ENCODE measurements at regions not wholly inside any gene's neighbourhood (a gene's known extent, or its start where the extent isn't known, plus 50 kb on each side); places are given as distances from the start of the nearest gene placed in this dataset.

DNA sequence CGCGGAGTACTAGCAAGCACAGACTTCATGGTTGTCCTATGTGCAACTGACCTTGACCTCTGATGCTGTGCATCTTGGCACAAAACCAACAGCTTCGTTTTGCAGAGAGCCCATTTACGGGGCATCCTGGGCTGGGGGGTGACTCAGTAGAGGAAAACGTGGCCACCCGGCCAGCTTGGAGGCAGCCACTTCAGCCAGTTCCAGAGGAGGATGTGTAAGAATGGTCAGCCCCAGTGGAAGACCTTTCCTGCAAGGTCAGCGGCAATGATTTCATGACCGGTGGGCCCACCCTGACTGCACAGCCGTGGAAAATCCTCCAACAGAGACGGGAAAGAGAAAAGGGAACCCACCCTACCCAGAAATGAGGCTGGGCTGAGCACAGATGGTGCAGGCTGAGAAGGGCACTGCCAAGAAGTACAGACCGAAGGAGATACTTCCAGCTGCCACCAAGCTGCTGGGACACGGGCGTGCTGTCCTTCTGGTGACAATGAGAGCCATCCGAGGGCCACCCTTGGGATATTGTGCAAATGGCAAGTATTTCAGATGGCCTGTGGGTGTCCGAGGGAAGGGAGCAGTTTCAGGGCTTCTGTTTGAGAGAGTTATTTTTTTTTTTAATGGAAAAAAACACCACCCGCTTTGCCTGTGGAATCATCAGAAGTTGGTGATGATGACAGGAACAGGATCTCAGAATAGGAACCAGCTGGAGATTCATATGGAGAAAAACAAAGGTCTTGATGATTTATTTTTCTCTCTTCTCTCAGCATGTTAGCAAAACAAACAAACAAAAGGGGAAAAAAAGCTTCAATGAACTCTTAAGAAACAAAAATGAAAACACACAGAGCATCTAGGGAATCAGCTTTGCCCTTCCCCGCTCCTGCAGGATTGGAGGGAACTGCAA, 120.2 kb upstream of the RFLNA start:
- ChIA-PET POLR2A (no interaction called here), CTCF (no interaction called here)
- H3K27me3 ChIP-seq (ENCODE audit: control insufficient read depth, insufficient read depth, low read length) = no peaks in the 10 kb centered on the region
- no peak for ATAC-seq
- H3K36me3 ChIP-seq (ENCODE audit: control insufficient read depth, insufficient read depth, low read length) = no peaks in the 10 kb centered on the region
- in situ Hi-C loops (cut with HindIII; ENCODE audit: low pct_unique_long_range_greater_than_20kb, low sequenced_read_pairs) = no loop called here
- intact Hi-C loops (cut with micrococcal nuclease; ENCODE audit: unreplicated experiment) = no loop called here
- DNase-seq (ENCODE audit: low read depth, low spot score) = no peak
- H3K9me3 ChIP-seq (ENCODE audit: control insufficient read depth, insufficient read depth, low read depth, low read length) = no peaks in the 10 kb centered on the region
- no peak overlapping the region for H3K4me3 ChIP-seq (ENCODE audit: low read depth in 2 of 2, low read length in 2 of 2)
- no peak overlapping the region for H3K27ac ChIP-seq (ENCODE audit: low read length)
- TF ChIP-seq, protein P1, sequence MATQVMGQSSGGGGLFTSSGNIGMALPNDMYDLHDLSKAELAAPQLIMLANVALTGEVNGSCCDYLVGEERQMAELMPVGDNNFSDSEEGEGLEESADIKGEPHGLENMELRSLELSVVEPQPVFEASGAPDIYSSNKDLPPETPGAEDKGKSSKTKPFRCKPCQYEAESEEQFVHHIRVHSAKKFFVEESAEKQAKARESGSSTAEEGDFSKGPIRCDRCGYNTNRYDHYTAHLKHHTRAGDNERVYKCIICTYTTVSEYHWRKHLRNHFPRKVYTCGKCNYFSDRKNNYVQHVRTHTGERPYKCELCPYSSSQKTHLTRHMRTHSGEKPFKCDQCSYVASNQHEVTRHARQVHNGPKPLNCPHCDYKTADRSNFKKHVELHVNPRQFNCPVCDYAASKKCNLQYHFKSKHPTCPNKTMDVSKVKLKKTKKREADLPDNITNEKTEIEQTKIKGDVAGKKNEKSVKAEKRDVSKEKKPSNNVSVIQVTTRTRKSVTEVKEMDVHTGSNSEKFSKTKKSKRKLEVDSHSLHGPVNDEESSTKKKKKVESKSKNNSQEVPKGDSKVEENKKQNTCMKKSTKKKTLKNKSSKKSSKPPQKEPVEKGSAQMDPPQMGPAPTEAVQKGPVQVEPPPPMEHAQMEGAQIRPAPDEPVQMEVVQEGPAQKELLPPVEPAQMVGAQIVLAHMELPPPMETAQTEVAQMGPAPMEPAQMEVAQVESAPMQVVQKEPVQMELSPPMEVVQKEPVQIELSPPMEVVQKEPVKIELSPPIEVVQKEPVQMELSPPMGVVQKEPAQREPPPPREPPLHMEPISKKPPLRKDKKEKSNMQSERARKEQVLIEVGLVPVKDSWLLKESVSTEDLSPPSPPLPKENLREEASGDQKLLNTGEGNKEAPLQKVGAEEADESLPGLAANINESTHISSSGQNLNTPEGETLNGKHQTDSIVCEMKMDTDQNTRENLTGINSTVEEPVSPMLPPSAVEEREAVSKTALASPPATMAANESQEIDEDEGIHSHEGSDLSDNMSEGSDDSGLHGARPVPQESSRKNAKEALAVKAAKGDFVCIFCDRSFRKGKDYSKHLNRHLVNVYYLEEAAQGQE (IDR thresholded peaks at IDR 0.05; ENCODE audit: insufficient read depth in 1 of 2, low read depth in 2 of 2, low read length in 1 of 2) = no peak
- BruUV-seq (replicated peaks) = no TSS peak
- no peaks in the 10 kb centered on the region for H3K4me1 ChIP-seq (ENCODE audit: control insufficient read depth, insufficient read depth, low read length)

DNA sequence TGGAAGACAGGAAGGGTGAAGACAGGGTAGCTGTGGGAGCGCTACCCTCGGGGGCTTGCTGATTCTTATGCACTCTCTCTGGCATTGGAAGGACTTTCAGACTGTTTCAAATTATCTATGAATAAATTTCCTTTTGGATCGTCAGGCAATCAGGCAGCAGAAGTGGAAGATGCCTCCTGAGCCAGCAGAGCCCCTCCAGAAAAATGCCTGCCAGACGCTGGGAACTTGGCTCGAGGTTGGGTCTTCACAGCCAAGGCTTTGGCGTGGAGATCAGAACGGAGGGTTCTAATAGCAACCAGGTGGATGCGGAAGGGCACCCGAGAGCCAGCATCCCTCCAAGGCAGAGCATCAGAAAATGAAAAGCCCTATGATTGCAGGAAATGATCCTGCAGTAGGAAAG, 119.2 kb upstream of the RFLNA start:
- H3K9me3 ChIP-seq (ENCODE audit: control insufficient read depth, insufficient read depth, low read depth, low read length) = no peaks in the 10 kb centered on the region
- no peak overlapping the region for H3K27ac ChIP-seq (ENCODE audit: low read length)
- no peak overlapping the region for H3K4me3 ChIP-seq (ENCODE audit: low read depth in 2 of 2, low read length in 2 of 2)
- ChIA-PET POLR2A (no interaction called here), CTCF (no interaction called here)
- intact Hi-C loops (cut with micrococcal nuclease; ENCODE audit: unreplicated experiment) = no loop called here
- in situ Hi-C loops (cut with HindIII; ENCODE audit: low pct_unique_long_range_greater_than_20kb, low sequenced_read_pairs) = no loop called here
- no peak for TF ChIP-seq POLR2AphosphoS5 (IDR thresholded peaks at IDR 0.05; ENCODE audit: low read depth, low read length)
- TF ChIP-seq SIN3A (IDR thresholded peaks at IDR 0.05; ENCODE audit: borderline replicate concordance, insufficient read depth, low read depth, low read length) = no peak
- TF ChIP-seq, protein P1 (IDR thresholded peaks at IDR 0.05; ENCODE audit: insufficient read depth in 1 of 2, low read depth in 2 of 2, low read length in 1 of 2) = no peak
- TF ChIP-seq, protein P2, sequence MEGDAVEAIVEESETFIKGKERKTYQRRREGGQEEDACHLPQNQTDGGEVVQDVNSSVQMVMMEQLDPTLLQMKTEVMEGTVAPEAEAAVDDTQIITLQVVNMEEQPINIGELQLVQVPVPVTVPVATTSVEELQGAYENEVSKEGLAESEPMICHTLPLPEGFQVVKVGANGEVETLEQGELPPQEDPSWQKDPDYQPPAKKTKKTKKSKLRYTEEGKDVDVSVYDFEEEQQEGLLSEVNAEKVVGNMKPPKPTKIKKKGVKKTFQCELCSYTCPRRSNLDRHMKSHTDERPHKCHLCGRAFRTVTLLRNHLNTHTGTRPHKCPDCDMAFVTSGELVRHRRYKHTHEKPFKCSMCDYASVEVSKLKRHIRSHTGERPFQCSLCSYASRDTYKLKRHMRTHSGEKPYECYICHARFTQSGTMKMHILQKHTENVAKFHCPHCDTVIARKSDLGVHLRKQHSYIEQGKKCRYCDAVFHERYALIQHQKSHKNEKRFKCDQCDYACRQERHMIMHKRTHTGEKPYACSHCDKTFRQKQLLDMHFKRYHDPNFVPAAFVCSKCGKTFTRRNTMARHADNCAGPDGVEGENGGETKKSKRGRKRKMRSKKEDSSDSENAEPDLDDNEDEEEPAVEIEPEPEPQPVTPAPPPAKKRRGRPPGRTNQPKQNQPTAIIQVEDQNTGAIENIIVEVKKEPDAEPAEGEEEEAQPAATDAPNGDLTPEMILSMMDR (IDR thresholded peaks at IDR 0.05) = no peak
- no peak for TF ChIP-seq TCF7L2 (IDR thresholded peaks at IDR 0.05; ENCODE audit: low read depth, low read length)
- H3K27me3 ChIP-seq (ENCODE audit: control insufficient read depth, insufficient read depth, low read length) = no peaks in the 10 kb centered on the region
- BruUV-seq (replicated peaks) = no TSS peak
- DNase-seq (ENCODE audit: low read depth, low spot score) (no peak), ATAC-seq (no peak)
- H3K36me3 ChIP-seq (ENCODE audit: control insufficient read depth, insufficient read depth, low read length) = no peaks in the 10 kb centered on the region
- no peaks in the 10 kb centered on the region for H3K4me1 ChIP-seq (ENCODE audit: control insufficient read depth, insufficient read depth, low read length)

Measured in Panc1 (cell line).